ENCODE measurements at regions not wholly inside any gene's neighbourhood (a gene's known extent, or its start where the extent isn't known, plus 50 kb on each side); places are given as distances from the start of the nearest gene placed in this dataset.

GRCh38 chr7:68789597-68789996, 808.7 kb upstream of the AUTS2 start:
- DNase-seq (ENCODE audit: low read depth) = no peak
- no peak for TF ChIP-seq CTCF (IDR thresholded peaks at IDR 0.05; ENCODE audit: control insufficient read depth, insufficient read depth, low read depth, low read length, missing control alignments)
- H3K4me3 ChIP-seq (ENCODE audit: control insufficient read depth, low read depth, low read length) = no peak overlapping the region

GRCh38 chr7:68792351-68792750, 805.9 kb upstream of the AUTS2 start:
- TF ChIP-seq CTCF (IDR thresholded peaks at IDR 0.05; ENCODE audit: control insufficient read depth, insufficient read depth, low read depth, low read length, missing control alignments) = no peak
- no peak for DNase-seq (ENCODE audit: low read depth)
- no peak overlapping the region for H3K4me3 ChIP-seq (ENCODE audit: control insufficient read depth, low read depth, low read length)

GRCh38 chr7:68793513-68793912, 804.8 kb upstream of the AUTS2 start:
- DNase-seq (ENCODE audit: low read depth) = no peak
- TF ChIP-seq CTCF (IDR thresholded peaks at IDR 0.05; ENCODE audit: control insufficient read depth, insufficient read depth, low read depth, low read length, missing control alignments) = no peak
- H3K4me3 ChIP-seq (ENCODE audit: control insufficient read depth, low read depth, low read length) = no peak overlapping the region

- no peak for TF ChIP-seq CTCF (IDR thresholded peaks at IDR 0.05; ENCODE audit: control insufficient read depth, insufficient read depth, low read depth, low read length, missing control alignments)
Measured at GRCh38 chr7:68800316-68800715, 798.0 kb upstream of the AUTS2 start.

GRCh38 chr7:68805159-68805558, 793.1 kb upstream of the AUTS2 start:
- TF ChIP-seq CTCF (IDR thresholded peaks at IDR 0.05; ENCODE audit: control insufficient read depth, insufficient read depth, low read depth, low read length, missing control alignments) = no peak
- H3K4me3 ChIP-seq (ENCODE audit: control insufficient read depth, low read depth, low read length) = no peak overlapping the region
- no peak for DNase-seq (ENCODE audit: low read depth)

More at GRCh38 chr7:68800316-68800715, 798.0 kb upstream of the AUTS2 start:
- no peak overlapping the region for H3K4me3 ChIP-seq (ENCODE audit: control insufficient read depth, low read depth, low read length)
- no peak for DNase-seq (ENCODE audit: low read depth)

- no peak for TF ChIP-seq CTCF (IDR thresholded peaks at IDR 0.05; ENCODE audit: control insufficient read depth, insufficient read depth, low read depth, low read length, missing control alignments)
- DNase-seq (ENCODE audit: low read depth) = no peak
- H3K4me3 ChIP-seq (ENCODE audit: control insufficient read depth, low read depth, low read length) = no peak overlapping the region
Measured at GRCh38 chr7:68807666-68808065, 790.6 kb upstream of the AUTS2 start.

- TF ChIP-seq CTCF (IDR thresholded peaks at IDR 0.05; ENCODE audit: control insufficient read depth, insufficient read depth, low read depth, low read length, missing control alignments) = no peak
- no peak overlapping the region for H3K4me3 ChIP-seq (ENCODE audit: control insufficient read depth, low read depth, low read length)
- no peak for DNase-seq (ENCODE audit: low read depth)
Measured at GRCh38 chr7:68813551-68814080, 784.7 kb upstream of the AUTS2 start.
